ENCODE measurements at regions not wholly inside any gene's neighbourhood (a gene's known extent, or its start where the extent isn't known, plus 50 kb on each side); places are given as distances from the start of the nearest gene placed in this dataset.

DNA sequence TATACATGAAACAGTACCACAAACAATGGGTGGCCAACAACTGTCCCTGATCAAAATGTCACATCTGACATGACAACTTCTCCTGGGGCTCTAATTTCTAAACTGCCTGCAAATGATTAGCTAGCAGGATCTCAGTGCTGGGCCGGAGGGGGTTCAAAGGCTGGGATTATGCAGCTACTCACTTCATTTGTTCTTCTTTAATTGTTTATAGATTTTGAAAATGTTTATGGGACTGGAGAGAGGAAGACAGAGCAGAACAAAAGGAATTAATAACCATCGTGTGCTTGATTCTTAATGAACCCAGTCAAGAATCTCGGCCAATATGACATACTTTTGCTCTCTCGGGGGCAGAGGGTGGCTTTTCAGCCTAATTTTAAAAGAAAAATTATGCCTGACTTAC, 313.6 kb downstream of the NSG2 start:
- Histone ChIP-seq H3K27me3 (replicated peaks) (no peaks in the 10 kb centered on the region), H3K27ac (no peak overlapping the region), H3K36me3 (replicated peaks) (no peaks in the 10 kb centered on the region), H3K4me3 (ENCODE audit: low read depth, low read length) (no peak overlapping the region)
- no peak for DNase-seq
- in situ Hi-C loops (cut with HindIII; ENCODE audit: low pct_ligation_motif_present, low sequenced_read_pairs): no loop called here
- TF ChIP-seq, protein P1, sequence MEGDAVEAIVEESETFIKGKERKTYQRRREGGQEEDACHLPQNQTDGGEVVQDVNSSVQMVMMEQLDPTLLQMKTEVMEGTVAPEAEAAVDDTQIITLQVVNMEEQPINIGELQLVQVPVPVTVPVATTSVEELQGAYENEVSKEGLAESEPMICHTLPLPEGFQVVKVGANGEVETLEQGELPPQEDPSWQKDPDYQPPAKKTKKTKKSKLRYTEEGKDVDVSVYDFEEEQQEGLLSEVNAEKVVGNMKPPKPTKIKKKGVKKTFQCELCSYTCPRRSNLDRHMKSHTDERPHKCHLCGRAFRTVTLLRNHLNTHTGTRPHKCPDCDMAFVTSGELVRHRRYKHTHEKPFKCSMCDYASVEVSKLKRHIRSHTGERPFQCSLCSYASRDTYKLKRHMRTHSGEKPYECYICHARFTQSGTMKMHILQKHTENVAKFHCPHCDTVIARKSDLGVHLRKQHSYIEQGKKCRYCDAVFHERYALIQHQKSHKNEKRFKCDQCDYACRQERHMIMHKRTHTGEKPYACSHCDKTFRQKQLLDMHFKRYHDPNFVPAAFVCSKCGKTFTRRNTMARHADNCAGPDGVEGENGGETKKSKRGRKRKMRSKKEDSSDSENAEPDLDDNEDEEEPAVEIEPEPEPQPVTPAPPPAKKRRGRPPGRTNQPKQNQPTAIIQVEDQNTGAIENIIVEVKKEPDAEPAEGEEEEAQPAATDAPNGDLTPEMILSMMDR (IDR thresholded peaks at IDR 0.05; ENCODE audit: low read depth, low read length, missing control alignments): no peak

DNA sequence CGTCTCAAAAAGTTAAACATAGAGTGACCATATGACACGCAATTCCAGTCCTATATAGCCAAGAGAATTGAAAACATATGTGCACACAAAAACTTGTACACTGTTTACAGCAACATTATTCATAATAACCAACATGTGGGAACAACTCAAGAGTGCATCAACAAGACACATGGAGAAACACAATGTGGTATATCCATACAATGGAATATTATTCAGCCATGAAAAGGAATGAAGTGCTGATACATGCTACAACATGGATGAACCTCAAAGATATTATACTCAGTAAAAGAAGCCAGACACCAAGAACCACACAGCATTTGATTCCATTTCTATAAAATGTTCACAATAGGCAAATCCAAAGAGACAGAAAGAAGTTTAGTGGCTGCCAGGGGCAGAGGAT, 317.0 kb downstream of the NSG2 start:
- TF ChIP-seq, protein P1 (IDR thresholded peaks at IDR 0.05; ENCODE audit: low read depth, low read length, missing control alignments): no peak
- no peak for DNase-seq
- Histone ChIP-seq H3K27ac (no peak overlapping the region), H3K36me3 (replicated peaks) (no peaks in the 10 kb centered on the region), H3K4me3 (ENCODE audit: low read depth, low read length) (no peak overlapping the region), H3K27me3 (replicated peaks) (no peaks in the 10 kb centered on the region)
- in situ Hi-C loops (cut with HindIII; ENCODE audit: low pct_ligation_motif_present, low sequenced_read_pairs): no loop called here

DNA sequence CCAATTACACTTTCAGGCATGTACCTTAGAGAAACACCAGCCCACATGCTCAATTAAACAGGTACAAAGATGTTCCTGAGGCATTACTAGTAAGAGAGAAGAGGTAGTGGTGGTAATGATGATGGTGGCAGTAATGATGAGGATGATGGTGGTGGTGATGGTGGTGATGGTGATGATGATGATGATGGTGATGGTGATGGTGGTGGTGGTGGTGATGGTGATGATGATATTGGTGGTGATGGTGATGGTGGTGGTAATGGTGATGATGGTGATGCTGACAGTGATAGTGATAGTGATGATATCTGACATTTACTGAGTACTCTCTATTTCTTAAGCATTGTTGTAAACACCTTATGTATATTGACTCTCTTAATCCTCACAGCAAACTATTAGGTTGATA, 318.4 kb downstream of the NSG2 start:
- in situ Hi-C loops (cut with HindIII; ENCODE audit: low pct_ligation_motif_present, low sequenced_read_pairs): no loop called here
- no peaks in the 10 kb centered on the region for H3K36me3 ChIP-seq (replicated peaks)
- no peak overlapping the region for H3K27ac ChIP-seq
- no peak for DNase-seq
- no peaks in the 10 kb centered on the region for H3K27me3 ChIP-seq (replicated peaks)
- H3K4me3 ChIP-seq (ENCODE audit: low read depth, low read length): no peak overlapping the region
- TF ChIP-seq, protein P1 (IDR thresholded peaks at IDR 0.05; ENCODE audit: low read depth, low read length, missing control alignments): no peak

DNA sequence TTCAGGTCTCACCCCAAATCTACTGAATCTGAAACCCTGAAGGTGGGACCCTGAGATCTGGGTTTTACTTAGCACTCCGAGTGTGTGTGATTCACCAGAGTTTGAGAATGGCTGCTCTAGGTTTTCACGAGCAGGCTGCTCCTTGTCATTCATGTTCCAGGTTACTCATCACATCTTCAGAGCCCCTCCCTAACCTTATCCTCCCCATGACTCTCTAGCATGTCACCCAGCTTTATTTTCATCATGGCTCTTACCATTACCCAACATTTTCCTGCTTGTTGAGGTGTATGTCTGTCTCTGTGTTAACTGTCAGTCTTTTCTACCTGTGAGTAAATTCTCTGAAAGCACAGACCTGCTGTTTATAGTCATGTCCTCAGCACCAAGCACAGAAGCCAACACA, 319.2 kb downstream of the NSG2 start:
- in situ Hi-C loops (cut with HindIII; ENCODE audit: low pct_ligation_motif_present, low sequenced_read_pairs): no loop called here
- no peak for DNase-seq
- TF ChIP-seq, protein P1 (IDR thresholded peaks at IDR 0.05; ENCODE audit: low read depth, low read length, missing control alignments): no peak
- H3K36me3 ChIP-seq (replicated peaks): no peaks in the 10 kb centered on the region
- H3K27ac ChIP-seq: no peak overlapping the region
- no peaks in the 10 kb centered on the region for H3K27me3 ChIP-seq (replicated peaks)
- no peak overlapping the region for H3K4me3 ChIP-seq (ENCODE audit: low read depth, low read length)

DNA sequence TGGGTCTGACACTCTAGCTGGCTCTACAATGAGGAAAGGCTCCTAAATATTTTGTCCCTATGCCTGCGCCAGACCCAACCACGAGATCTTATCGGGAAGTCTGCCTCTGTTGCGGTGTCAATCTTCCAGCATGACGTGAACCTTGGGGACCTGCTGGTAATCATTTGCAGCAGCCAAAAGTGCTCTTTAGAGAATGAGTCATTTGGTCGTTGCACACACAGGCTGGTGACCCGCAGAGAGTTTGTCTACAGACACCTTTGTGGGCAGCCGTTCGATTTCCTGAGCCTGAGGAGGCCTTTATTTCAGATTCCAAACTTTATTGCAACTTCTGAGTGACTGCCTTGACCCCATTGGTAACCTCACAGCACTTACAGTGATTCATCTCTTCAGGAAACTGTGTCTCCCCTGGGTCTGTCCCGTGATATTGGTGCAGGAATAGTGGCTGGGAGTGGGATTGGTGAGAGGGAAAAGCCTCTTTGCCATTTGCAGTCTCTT, 326.1 kb downstream of the NSG2 start:
- H3K27me3 ChIP-seq (replicated peaks): no peaks in the 10 kb centered on the region
- no peak overlapping the region for H3K4me3 ChIP-seq (ENCODE audit: low read depth, low read length)
- H3K27ac ChIP-seq: no peak overlapping the region
- in situ Hi-C loops (cut with HindIII; ENCODE audit: low pct_ligation_motif_present, low sequenced_read_pairs): no loop called here
- TF ChIP-seq, protein P1 (IDR thresholded peaks at IDR 0.05; ENCODE audit: low read depth, low read length, missing control alignments): no peak
- no peaks in the 10 kb centered on the region for H3K36me3 ChIP-seq (replicated peaks)
- DNase-seq: peak; percentile 30

DNA sequence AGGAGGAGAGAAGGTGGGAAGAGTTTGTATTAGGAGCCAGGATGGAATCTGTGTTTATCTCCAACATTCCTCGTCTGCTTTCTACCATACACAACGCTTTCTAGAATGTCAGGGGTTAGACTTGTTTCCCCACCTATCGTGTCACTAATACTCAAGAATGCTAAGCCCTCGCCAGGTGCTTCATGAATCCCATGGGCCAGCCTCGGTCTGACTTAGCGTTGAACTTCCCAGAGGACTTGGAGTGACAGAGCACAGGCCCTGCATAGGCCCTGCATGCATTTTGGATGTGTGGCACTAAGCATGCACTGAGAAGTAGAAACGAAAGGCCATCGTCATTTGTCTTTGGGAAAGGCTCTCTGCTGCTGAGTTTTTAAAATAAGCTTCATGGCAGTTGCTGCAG, 328.7 kb downstream of the NSG2 start:
- H3K36me3 ChIP-seq (replicated peaks): no peaks in the 10 kb centered on the region
- DNase-seq: no peak
- H3K4me3 ChIP-seq (ENCODE audit: low read depth, low read length): no peak overlapping the region
- in situ Hi-C loops (cut with HindIII; ENCODE audit: low pct_ligation_motif_present, low sequenced_read_pairs): no loop called here
- TF ChIP-seq, protein P1 (IDR thresholded peaks at IDR 0.05; ENCODE audit: low read depth, low read length, missing control alignments): no peak
- no peak overlapping the region for H3K27ac ChIP-seq
- no peaks in the 10 kb centered on the region for H3K27me3 ChIP-seq (replicated peaks)

Measured in brain microvascular endothelial cell (primary cell).